Endothelial cell of umbilical vein (primary cell): ENCODE measurements at regions not wholly inside any gene's neighbourhood (a gene's known extent, or its start where the extent isn't known, plus 50 kb on each side); places are given as distances from the start of the nearest gene placed in this dataset.

Experiments used
- EZH2 ChIP-seq: IDR thresholded peaks from 2 replicates; pipeline ENCODE4 v1.6.1; 2012; ENCODE audit warnings: borderline replicate concordance, low read depth, mild to moderate bottlenecking, moderate library complexity, low read length, inconsistent platforms; ENCODE audit not compliant: severe bottlenecking
- FOS ChIP-seq: IDR thresholded peaks from 2 replicates; pipeline ENCODE4 v1.6.1; 2011; ENCODE audit warnings: mild to moderate bottlenecking, low read length, moderate library complexity, borderline replicate concordance; ENCODE audit not compliant: insufficient read depth
- JUN ChIP-seq: IDR thresholded peaks from 2 replicates; pipeline ENCODE4 v1.6.1; 2011; ENCODE audit warnings: borderline replicate concordance, low read depth; ENCODE audit not compliant: insufficient read length, insufficient read depth
- POLR2A ChIP-seq: IDR thresholded peaks from 2 replicates; pipeline ENCODE4 v1.6.1; 2012; ENCODE audit warnings: low read depth, mild to moderate bottlenecking, control low read depth, low read length
- POLR2AphosphoS5 ChIP-seq: IDR thresholded peaks from 2 replicates; pipeline ENCODE4 v1.6.1; 2012; ENCODE audit warnings: low read depth, mild to moderate bottlenecking, control low read depth, low read length, moderate library complexity; ENCODE audit not compliant: insufficient read depth
- TF ChIP-seq, protein P1 (sequence below), 2 donors: IDR thresholded peaks; 1 replicate in 1 of 2; 2 replicates in 1 of 2; pipeline ENCODE4 v1.5.1; 2011; ENCODE audit warnings: low read length in 2 of 2, mild to moderate bottlenecking in 2 of 2, moderate library complexity in 2 of 2, control low read depth in 1 of 2, inconsistent platforms in 1 of 2, low read depth in 1 of 2; ENCODE audit not compliant: insufficient read depth in 1 of 2; ENCODE audit errors: extremely low read depth in 1 of 2
- TF ChIP-seq, protein P2 (sequence below): IDR thresholded peaks from 2 replicates; pipeline ENCODE4 v1.6.1; 2011; ENCODE audit not compliant: insufficient read depth, insufficient read length

DNA sequence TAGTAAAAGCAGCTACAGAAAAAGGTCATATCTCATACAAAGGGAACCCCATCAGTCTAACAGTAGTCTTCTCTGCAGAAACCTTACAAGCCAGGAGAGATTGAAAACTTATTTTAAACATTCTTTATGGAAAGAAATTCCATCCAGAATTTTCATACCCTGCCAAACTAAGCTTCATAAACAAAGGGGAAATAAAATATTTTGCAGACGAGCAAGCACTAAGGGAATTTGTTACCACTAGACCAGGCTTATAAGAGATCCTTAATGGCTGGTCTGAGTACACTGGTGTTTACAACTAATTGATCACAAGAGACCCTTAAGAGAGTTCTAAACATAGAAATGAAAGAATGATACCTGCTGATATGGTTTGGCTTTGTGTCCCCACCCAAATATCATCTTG lies 128.6 kb upstream of the TNFSF11 start:
- TF ChIP-seq, protein P1, sequence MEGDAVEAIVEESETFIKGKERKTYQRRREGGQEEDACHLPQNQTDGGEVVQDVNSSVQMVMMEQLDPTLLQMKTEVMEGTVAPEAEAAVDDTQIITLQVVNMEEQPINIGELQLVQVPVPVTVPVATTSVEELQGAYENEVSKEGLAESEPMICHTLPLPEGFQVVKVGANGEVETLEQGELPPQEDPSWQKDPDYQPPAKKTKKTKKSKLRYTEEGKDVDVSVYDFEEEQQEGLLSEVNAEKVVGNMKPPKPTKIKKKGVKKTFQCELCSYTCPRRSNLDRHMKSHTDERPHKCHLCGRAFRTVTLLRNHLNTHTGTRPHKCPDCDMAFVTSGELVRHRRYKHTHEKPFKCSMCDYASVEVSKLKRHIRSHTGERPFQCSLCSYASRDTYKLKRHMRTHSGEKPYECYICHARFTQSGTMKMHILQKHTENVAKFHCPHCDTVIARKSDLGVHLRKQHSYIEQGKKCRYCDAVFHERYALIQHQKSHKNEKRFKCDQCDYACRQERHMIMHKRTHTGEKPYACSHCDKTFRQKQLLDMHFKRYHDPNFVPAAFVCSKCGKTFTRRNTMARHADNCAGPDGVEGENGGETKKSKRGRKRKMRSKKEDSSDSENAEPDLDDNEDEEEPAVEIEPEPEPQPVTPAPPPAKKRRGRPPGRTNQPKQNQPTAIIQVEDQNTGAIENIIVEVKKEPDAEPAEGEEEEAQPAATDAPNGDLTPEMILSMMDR (IDR thresholded peaks at IDR 0.05; ENCODE audit: extremely low read depth in 1 of 2, insufficient read depth in 1 of 2, low read depth in 1 of 2, low read length in 2 of 2), result no peak
- TF ChIP-seq JUN (no peak), POLR2A (no peak), EZH2 (no peak), POLR2AphosphoS5 (no peak), FOS (no peak)
- TF ChIP-seq, protein P2, sequence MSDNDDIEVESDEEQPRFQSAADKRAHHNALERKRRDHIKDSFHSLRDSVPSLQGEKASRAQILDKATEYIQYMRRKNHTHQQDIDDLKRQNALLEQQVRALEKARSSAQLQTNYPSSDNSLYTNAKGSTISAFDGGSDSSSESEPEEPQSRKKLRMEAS, result no peak
